NCI-H146 (cell line): ENCODE measurements at regions not wholly inside any gene's neighbourhood (a gene's known extent, or its start where the extent isn't known, plus 50 kb on each side); places are given as distances from the start of the nearest gene placed in this dataset.
A peak's percentile ranks its signal among the peaks of the same experiment; 100 is the strongest.

Experiments
- DNase-seq: peaks from one replicate; lab custom pipeline; 2025; lab: John Stamatoyannopoulos, UW

DNA sequence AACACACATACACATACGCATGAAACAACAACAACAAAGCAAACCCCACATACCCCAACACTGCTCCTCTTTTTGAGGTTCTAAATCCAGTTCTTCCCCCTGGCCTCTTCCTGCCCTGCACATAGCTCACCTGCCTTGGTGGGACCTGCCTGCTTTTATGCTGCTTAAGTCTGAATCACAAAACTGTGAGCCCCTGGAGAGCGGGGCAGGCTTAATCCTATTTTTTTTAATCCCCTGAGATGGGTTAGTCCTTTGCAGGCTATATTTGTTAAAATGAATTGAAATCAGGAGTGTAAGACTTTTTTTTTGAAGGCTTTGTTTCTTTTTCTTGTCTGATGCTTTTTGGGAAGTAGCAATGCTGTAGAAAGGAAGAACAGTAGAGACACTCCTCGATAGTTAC is 84.6 kb upstream of the MAX start:
- DNase-seq, result no peak

GRCh38 chr14:65187421-65188049 is 85.2 kb upstream of the MAX start:
- peak; percentile 6 for DNase-seq

GRCh38 chr14:65190312-65190711 is 88.0 kb upstream of the MAX start:
- no peak for DNase-seq

GRCh38 chr14:65191716-65192115 is 89.4 kb upstream of the MAX start:
- DNase-seq, result no peak

- DNase-seq, result no peak
These were observed 90.4 kb upstream of the MAX start for GRCh38 chr14:65192686-65193085.

GRCh38 chr14:65193916-65194590 is 91.7 kb upstream of the MAX start:
- no peak for DNase-seq

DNA sequence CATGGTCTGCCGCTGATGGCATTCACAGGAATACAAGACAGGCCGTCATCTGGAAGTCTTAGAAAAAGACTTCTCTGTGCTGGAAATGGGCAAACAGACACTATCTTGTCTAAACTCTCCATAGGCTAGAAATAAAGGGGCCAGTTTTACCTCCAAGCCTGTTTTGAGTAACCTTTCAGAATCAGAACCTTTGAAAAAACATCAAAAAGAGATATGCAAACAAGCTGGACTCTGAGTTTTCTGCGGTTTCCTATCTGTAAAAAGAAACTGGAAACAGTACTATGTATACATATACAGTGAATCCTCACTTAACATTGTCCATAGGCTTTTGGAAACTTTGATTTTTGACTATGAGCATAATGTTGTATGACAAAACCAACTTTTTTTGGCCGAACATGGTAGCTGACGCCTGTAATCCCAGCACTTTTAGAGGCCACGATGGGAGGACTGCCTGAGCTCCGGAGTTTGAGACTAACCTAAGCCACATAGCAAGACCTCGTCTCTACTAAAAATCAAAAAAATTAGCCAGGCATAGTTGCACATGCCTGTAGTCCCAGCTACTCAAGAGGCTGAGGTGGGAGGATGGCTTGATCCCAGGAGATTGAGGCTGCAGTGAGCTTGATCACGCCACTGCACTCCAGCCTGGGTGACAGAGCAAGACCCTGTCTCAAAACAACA is 92.9 kb upstream of the MAX start:
- no peak for DNase-seq

DNA sequence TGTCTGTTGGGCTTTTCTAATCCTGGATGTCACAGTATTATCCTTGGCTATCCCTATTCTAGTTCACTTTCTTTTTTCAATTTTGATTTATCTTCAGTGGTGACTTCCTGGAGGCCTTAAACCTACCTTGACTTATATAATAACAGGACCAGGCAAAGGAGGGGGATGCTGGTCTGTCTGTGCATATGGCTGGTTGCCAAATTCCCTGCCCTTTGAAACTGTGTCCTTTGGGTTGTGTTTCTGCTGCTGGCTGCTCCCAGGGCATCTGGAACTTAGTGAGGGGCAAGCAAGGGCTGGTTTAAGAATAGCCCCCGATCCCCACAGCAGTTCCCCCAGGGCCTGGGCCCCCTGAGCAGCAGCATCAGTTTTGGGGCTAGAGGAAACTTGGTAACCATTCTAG is 96.0 kb upstream of the MAX start:
- DNase-seq, result no peak

- no peak for DNase-seq
These were observed 98.1 kb upstream of the MAX start for GRCh38 chr14:65200454-65200853.

- no peak for DNase-seq
These were observed 101.3 kb upstream of the MAX start for GRCh38 chr14:65203574-65203973.

- DNase-seq, result no peak
These were observed 101.7 kb upstream of the MAX start for GRCh38 chr14:65204056-65204455.

GRCh38 chr14:65206078-65206447 is 103.7 kb upstream of the MAX start:
- no peak for DNase-seq

DNA sequence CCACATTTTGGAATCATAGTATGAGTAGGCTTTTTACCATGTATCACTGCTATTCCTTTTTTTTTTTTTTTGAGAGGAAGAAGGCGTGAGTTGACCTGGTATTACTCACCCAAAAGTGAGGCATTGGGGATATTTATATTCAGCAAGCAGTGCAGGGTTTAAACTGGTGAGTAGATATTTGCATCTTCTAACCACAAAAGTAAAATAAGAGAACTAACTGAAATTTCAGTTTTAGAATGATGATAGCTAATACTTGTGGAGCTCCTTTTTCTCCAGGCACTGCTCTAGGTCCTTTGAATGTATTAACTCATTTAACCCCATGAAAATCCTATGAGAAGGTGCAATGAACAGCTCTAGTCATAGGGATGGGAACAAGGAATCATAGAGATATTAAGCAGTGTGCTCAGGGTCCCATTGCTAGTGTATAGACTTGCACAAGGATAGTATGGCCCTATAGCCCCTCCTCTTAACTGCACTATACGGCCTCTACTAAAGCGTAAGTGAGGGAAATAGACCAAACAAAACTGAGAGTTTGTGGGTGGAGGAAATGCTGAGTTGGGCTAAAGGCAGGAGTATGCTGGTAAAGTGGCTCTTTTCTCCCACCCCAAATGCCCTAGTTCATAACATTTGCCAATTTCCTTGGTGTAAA is 104.3 kb upstream of the MAX start:
- DNase-seq, result no peak

DNA sequence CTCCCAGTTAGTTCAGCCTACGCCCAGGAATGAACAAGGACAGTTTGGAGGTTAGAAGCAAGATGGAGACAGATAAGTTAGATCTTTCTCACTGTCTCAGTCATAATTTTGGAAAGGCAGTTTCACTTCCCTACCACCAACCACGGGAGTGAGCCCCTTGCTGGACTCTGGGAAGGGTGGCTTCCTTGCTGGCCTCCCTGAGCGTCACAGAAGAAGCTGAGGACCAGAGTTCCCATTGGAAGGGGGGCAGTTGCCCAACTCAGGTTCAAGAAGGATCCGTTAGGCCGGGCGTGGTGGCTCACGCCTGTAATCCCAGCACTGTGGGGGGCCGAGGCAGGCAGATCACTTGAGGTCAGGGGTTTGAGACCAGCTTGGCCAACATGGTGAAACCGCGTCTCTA is 106.2 kb upstream of the MAX start:
- no peak for DNase-seq

DNA sequence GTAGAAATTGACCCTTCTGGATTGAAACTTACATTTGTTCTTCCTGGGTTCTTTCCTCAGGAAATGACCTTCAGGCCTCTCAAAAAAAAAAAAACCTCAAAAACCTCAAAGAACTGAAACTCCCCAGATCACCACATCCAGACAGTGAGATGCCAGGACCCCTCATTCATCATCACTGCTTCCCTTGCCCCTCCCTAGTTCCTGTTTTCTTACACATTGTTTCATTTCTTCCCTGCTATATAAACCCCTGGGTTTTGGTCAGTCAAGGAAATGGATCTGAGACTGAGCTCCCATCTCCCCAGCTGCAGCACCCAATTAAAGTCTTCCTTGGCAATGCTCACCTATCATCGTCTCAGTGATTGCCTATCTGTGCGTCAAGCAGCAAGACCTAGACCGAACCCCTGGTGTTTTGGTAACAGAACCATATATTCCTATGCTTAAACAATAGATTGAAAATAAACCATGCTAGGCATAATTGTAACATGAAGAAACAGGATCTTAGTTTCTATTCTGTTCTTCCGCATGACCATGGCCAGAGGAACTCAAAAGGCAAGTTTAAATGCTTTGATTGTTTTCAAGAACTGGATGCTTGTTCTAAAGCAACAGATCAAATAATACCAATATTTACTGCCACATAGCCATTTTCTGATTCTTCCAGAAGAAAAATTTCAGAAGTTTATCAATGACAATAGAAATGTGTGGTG is 108.0 kb upstream of the MAX start:
- no peak for DNase-seq

DNA sequence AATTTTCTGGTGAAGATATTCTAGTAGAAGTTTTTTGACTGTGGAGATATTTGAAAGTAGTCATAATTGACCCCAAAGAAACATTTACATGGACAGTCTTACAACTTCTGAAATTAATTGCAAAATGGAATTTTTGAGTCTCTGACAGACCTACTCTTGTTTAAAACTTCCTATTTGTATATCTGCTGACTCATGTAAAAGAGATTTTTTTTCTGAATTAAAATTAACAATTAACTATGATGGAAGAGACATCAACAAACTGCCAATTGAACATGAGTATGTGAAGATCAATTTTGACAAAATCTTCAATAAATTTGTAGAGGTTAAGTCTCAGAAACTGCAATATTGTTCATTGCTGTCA is 108.5 kb upstream of the MAX start:
- DNase-seq, result no peak

- DNase-seq, result no peak
These were observed 109.1 kb upstream of the MAX start for GRCh38 chr14:65211341-65211987.

GRCh38 chr14:65213316-65213715 is 111.0 kb upstream of the MAX start:
- no peak for DNase-seq

- no peak for DNase-seq
These were observed 112.4 kb upstream of the MAX start for GRCh38 chr14:65214741-65215140.

GRCh38 chr14:65219353-65219752 is 117.0 kb upstream of the MAX start:
- no peak for DNase-seq

DNA sequence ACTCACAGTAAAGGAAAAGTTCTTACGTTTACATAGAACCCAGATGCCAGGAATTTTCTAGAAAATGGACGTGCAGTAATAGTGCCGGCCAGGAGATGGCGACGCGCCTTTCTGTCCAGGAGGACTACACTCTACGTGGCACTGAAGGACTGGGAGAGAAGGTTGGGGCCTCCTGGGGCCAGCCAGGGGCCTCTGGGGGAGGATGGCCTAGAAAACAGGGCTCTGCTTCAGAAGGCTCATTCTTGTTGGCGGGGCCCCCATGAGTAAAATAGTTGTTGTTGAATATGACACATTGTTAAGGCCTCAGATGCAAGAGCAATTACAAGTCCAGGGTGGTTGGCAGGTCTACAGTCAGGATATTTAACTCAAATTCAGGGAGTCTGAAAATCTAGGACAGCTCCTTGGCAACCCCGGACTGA is 120.1 kb upstream of the MAX start:
- no peak for DNase-seq

DNA sequence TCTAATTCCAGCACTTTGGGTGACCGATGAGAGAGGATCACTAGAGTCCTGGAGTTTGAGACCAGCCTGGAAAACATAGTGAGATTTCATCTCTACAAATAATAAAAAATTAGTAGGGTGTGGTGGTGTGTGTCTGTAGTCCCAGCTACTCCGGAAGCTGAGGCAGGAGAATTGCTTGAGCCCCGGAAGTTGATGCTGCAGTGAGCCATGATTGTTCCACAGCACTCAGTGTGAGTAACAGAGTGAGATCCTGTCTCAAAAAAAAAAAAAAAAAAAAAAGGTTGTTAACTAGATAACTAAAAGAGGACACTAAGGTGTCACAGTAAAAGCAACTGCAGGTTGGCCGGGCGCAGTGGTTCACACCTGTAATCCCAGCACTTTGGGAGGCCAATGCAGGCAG is 121.3 kb upstream of the MAX start:
- DNase-seq, result no peak
